Nephron progenitor cell (in vitro differentiated cells): ENCODE measurements at regions not wholly inside any gene's neighbourhood (a gene's known extent, or its start where the extent isn't known, plus 50 kb on each side); places are given as distances from the start of the nearest gene placed in this dataset.
A peak's percentile ranks its signal among the peaks of the same experiment; 100 is the strongest.

ENCODE experiments used
- DNase-seq: peaks from one replicate; pipeline ENCODE4 v3.0.0; 2021
- H3K27ac Mint-ChIP-seq: 2 replicates; pipeline ENCODE4 v1.8.0; 2021; ENCODE audit warnings: mild to moderate bottlenecking, moderate library complexity, mixed read lengths
- H3K27me3 Mint-ChIP-seq: 2 replicates; pipeline ENCODE4 v1.8.0; 2021; ENCODE audit warnings: mild to moderate bottlenecking, low read depth, mixed read lengths; ENCODE audit not compliant: poor library complexity
- H3K36me3 Mint-ChIP-seq: 2 replicates; pipeline ENCODE4 v1.8.0; 2021; ENCODE audit warnings: low read depth, mixed read lengths
- H3K4me1 Mint-ChIP-seq: 2 replicates; pipeline ENCODE4 v1.8.0; 2021; ENCODE audit warnings: mixed read lengths
- H3K4me3 Mint-ChIP-seq: 2 replicates; pipeline ENCODE4 v1.8.0; 2021; ENCODE audit warnings: mild to moderate bottlenecking, moderate library complexity, mixed read lengths
- H3K9me3 Mint-ChIP-seq: 2 replicates; pipeline ENCODE4 v1.8.0; 2021; ENCODE audit warnings: mild to moderate bottlenecking, moderate library complexity, mixed read lengths
- CTCF ChIP-seq: fragments of 200-600 bp; sonication (generic); IDR thresholded peaks from 2 replicates; pipeline ENCODE4 v1.5.0; 2021; ENCODE audit warnings: antibody characterized with exemption

DNA sequence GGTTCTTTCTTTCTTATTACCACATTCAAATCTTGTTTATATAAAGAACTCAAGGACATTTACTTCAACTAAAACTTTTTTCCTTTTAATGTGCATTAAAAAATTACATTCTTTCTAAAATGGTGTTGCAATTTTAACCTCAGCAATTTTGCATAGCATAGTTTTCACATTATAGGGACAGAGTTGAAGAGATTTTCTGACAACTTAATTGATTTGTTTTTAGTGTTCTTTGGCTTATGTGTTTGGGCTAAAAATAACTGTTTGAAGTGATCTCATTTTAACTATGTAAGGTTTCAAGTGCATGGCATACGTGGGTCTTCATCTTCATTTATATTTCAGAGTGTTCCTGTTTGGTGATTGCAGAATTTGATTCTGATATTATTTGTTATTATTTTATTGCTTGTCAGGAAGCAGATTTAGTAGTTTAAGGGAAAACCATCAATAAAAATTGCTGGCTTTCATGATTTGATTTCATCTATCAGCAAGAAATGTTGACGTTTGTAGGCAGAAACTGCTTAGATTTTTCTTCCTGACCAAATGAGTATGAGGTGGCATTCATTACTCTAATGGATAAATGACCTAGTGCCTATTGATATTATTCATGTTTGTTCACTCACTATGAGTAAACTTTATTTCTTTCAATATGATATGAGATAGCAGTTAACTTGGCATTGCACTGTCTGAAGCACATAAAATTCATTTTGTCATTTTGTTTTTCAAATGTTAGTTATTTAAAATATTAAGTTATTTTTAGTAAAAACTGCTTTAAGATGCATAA lies 398.4 kb downstream of the NUP35 start:
- Mint-ChIP-seq H3K27me3 (no peaks in the 10 kb centered on the region), H3K4me3 (no peak overlapping the region), H3K4me1 (no peaks in the 10 kb centered on the region)

GRCh38 chr2:183530333-183530901 lies 406.2 kb downstream of the NUP35 start:
- Mint-ChIP-seq H3K36me3 (no peaks in the 10 kb centered on the region), H3K4me3 (no peak overlapping the region), H3K27me3 (no peaks in the 10 kb centered on the region), H3K27ac (no peak overlapping the region), H3K4me1 (no peaks in the 10 kb centered on the region), H3K9me3 (no peaks in the 10 kb centered on the region)
- DNase-seq = no peak
- TF ChIP-seq CTCF = no peak

More for the DNA sequence above, 398.4 kb downstream of the NUP35 start:
- TF ChIP-seq CTCF = no peak
- H3K36me3 Mint-ChIP-seq = no peaks in the 10 kb centered on the region
- DNase-seq = no peak
- H3K9me3 Mint-ChIP-seq = no peaks in the 10 kb centered on the region
- no peak overlapping the region for H3K27ac Mint-ChIP-seq

DNA sequence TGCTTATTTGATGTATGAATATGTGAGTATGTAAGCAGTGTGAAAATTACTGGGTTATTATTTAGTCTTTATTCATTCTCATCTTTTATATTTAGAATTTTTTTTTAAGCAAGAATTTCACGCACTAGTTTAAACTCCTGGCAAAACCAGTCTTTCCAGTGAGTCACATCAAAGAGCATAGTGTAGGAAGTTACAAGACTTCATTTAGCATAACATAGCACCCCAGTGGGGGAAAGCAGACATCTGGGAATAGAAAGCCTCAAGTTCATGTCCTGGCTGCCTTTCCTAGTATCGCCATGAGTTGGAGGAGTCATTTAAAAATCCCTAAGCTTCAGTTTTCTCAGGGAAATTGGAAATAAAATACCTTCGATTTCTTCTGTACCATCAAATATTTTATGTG lies 408.3 kb downstream of the NUP35 start:
- no peaks in the 10 kb centered on the region for H3K9me3 Mint-ChIP-seq
- H3K36me3 Mint-ChIP-seq = no peaks in the 10 kb centered on the region
- no peak for DNase-seq
- TF ChIP-seq CTCF = no peak
- no peak overlapping the region for H3K27ac Mint-ChIP-seq
- no peaks in the 10 kb centered on the region for H3K27me3 Mint-ChIP-seq
- peaks cover 4% of the 10 kb centered on the region for H3K4me1 Mint-ChIP-seq
- no peak overlapping the region for H3K4me3 Mint-ChIP-seq

GRCh38 chr2:183533021-183533420 lies 408.8 kb downstream of the NUP35 start:
- Mint-ChIP-seq H3K27ac (no peak overlapping the region), H3K4me1 (peaks cover 4% of the 10 kb centered on the region), H3K9me3 (no peaks in the 10 kb centered on the region), H3K4me3 (no peak overlapping the region), H3K27me3 (no peaks in the 10 kb centered on the region), H3K36me3 (no peaks in the 10 kb centered on the region)
- DNase-seq = no peak
- TF ChIP-seq CTCF = no peak

DNA sequence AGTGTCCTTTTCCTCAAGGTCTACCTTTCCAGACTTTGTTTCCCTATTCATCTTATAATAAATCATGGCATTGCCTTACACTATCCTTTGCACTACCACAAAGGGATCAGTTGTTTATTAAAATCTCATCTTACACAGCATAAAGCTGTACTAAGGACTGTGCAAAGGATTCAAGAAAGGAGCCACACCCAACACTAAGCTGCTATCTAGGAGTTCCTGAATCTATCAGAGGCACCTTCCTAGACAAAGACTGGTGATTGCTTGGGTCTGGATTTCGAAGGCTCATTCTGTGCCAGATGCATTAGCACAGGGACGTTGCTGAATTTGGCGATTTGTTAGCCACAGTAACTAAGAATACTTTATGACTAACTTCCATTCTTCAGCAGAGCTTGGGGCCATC lies 412.0 kb downstream of the NUP35 start:
- TF ChIP-seq CTCF = no peak

GRCh38 chr2:183536714-183537113 lies 412.5 kb downstream of the NUP35 start:
- Mint-ChIP-seq H3K9me3 (no peaks in the 10 kb centered on the region), H3K4me3 (no peak overlapping the region), H3K36me3 (no peaks in the 10 kb centered on the region), H3K27me3 (peaks cover under 1% of the 10 kb centered on the region), H3K27ac (no peak overlapping the region), H3K4me1 (peaks cover 4% of the 10 kb centered on the region)
- no peak for DNase-seq
- no peak for TF ChIP-seq CTCF

More for the DNA sequence above, 412.0 kb downstream of the NUP35 start:
- H3K4me1 Mint-ChIP-seq = peaks cover 4% of the 10 kb centered on the region
- no peaks in the 10 kb centered on the region for H3K27me3 Mint-ChIP-seq
- DNase-seq = no peak
- H3K9me3 Mint-ChIP-seq = no peaks in the 10 kb centered on the region
- H3K4me3 Mint-ChIP-seq = no peak overlapping the region
- H3K36me3 Mint-ChIP-seq = no peaks in the 10 kb centered on the region
- peak overlapping the region; percentile 19 for H3K27ac Mint-ChIP-seq
